Choroid plexus epithelial cell (primary cell): ENCODE measurements at regions not wholly inside any gene's neighbourhood (a gene's known extent, or its start where the extent isn't known, plus 50 kb on each side); places are given as distances from the start of the nearest gene placed in this dataset.

Experiments
- DNase-seq: peaks from one replicate; pipeline ENCODE4 v3.0.0-alpha.2; 2010; ENCODE audit warnings: low read depth
- H3K4me3 ChIP-seq: 2 replicates; pipeline ENCODE4 v1.5.1; 2011; ENCODE audit warnings: low read depth, mild to moderate bottlenecking, control low read depth, low read length, moderate library complexity
- CTCF ChIP-seq: conservative IDR thresholded peaks from 2 replicates; pipeline ENCODE4 v1.5.1; 2011; ENCODE audit warnings: low read depth, mild to moderate bottlenecking, control low read depth, inconsistent platforms, low read length, moderate library complexity

DNA sequence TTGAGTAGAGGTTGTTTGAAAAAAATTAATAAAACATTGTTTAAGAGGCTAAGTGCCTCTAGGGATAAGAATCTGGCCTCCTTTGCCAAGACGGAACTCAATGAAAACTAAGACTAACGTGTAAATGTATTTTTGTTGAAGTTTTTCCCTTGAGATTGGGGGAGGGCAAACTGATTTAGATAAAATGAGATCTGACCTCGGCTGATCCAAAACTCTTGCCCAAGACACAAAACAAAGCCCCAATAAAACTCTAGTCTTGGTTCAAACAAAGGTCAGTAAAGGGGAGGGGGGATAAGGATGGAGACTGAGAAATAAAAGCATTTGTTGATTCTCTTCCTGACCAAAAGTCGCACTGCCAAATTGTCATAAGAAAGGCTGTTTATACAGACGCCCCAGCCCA is 134.8 kb upstream of the DPT start:
- no peak for DNase-seq
- no peak overlapping the region for H3K4me3 ChIP-seq
- TF ChIP-seq CTCF, result no peak

- DNase-seq, result no peak
- no peak overlapping the region for H3K4me3 ChIP-seq
- no peak for TF ChIP-seq CTCF
Observed at GRCh38 chr1:168864266-168864665, 135.3 kb upstream of the DPT start.

DNA sequence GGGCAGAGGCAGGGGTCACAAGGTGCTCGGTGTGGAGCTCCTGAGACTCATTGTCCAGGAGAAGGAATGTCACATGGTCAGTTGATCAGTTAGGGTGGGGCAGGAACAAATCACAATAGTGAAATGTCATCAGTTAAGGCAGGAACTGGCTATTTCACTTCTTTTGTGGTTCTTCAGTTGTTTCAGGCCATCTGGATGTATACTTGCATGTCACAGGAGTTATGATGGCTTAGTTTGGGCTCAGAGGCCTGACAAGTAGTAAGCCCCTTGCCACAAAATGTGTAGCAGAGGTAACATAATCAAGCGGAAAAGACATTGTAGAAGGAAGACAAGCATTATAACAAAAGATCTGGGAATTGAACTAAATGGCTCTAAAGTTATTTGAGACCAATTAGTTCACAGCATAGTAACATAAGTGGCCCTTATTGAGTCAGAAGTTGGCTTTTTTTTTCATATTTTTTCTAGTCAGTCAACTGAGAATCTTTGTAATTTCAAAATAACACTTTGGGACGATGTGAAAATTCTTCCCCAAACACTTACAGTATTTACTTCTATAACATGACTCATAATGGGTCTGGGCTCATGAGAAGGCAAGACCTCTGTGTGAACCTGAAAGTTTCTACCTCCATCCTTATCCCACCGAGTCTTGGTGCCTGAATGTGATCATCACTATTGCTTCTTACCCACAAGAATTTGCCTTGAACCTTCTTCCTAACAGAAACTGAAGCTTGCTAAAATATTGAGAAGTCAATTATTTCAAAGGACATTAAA is 137.0 kb upstream of the DPT start:
- TF ChIP-seq CTCF, result no peak
- no peak for DNase-seq
- H3K4me3 ChIP-seq, result no peak overlapping the region

DNA sequence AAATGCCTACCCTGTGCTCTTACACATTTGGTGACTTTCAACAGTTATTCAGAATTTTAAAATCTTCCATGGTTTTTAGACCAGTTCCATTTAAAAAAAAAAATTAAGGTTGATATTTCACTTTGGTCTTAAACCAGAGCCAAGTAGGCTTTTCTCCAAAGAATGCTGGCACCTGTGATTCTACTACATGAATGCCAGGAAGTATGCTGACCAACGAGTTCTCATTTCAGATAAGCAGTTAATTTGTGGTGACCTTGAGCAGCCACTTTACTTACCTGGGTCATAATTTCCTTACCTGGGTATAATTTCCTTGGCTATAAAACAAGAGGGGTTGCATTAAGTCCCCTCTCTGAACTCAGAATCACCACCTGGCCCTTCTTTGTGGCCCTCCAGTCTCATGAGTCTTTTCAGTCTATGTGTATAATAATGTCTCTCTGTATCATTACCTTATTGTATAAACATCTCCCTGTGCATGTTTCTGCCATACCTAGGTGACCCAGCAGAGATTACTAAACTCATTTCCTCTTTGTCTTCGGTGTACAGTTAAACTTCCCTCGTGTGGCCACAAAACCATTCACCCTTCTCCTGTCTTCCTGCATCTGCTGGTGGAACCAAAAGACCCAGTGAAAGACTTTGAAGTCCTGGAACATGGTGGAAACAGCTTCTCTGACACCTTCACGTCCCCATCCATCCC is 139.1 kb upstream of the DPT start:
- H3K4me3 ChIP-seq, result no peak overlapping the region
- TF ChIP-seq CTCF, result no peak
- no peak for DNase-seq

GRCh38 chr1:168871531-168871930 is 142.5 kb upstream of the DPT start:
- no peak for TF ChIP-seq CTCF
- DNase-seq, result no peak
- H3K4me3 ChIP-seq, result no peak overlapping the region

DNA sequence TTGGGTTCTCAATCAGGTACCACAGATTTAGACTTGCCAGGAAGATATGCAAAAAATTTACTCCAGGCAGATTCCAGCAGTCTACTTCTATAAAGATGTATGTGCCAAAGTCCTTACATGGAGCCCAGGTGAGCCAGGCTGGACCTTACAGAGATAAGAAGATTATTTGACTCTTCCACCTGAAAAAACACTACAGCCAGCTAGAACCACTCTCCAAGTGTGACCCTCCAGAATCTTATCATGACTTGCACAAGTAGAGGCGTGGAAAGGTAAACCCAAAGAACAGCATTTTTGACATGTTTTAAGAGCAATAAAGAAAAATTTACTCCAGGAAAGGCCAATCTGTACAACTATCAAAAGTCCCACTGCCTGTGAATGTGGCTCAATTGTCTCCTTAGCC is 146.8 kb upstream of the DPT start:
- no peak for TF ChIP-seq CTCF
- DNase-seq, result no peak
- H3K4me3 ChIP-seq, result no peak overlapping the region

- DNase-seq, result no peak
- no peak overlapping the region for H3K4me3 ChIP-seq
- no peak for TF ChIP-seq CTCF
Observed at GRCh38 chr1:168876830-168877229, 147.8 kb upstream of the DPT start.
